Osteocyte (in vitro differentiated cells): ENCODE measurements at regions not wholly inside any gene's neighbourhood (a gene's known extent, or its start where the extent isn't known, plus 50 kb on each side); places are given as distances from the start of the nearest gene placed in this dataset.

Experiments used
- DNase-seq: peaks from one replicate; pipeline ENCODE4 v3.0.0; 2021; ENCODE audit warnings: mixed read lengths; ENCODE audit not compliant: unreplicated experiment; ENCODE audit errors: extremely low spot score
- H3K27ac Mint-ChIP-seq: one replicate; pipeline ENCODE4 v1.8.0; 2021; ENCODE audit warnings: mild to moderate bottlenecking, mixed read lengths; ENCODE audit not compliant: unreplicated experiment
- H3K27me3 Mint-ChIP-seq: one replicate; pipeline ENCODE4 v1.8.0; 2021; ENCODE audit warnings: mixed read lengths; ENCODE audit not compliant: unreplicated experiment
- H3K36me3 Mint-ChIP-seq: one replicate; pipeline ENCODE4 v1.8.0; 2021; ENCODE audit warnings: mixed read lengths; ENCODE audit not compliant: unreplicated experiment
- H3K4me1 Mint-ChIP-seq: one replicate; pipeline ENCODE4 v1.8.0; 2021; ENCODE audit warnings: mixed read lengths; ENCODE audit not compliant: unreplicated experiment
- H3K4me3 Mint-ChIP-seq: one replicate; pipeline ENCODE4 v1.8.0; 2021; ENCODE audit warnings: mild to moderate bottlenecking, moderate library complexity, mixed read lengths; ENCODE audit not compliant: unreplicated experiment
- H3K9me3 Mint-ChIP-seq: one replicate; pipeline ENCODE4 v1.8.0; 2021; ENCODE audit warnings: mixed read lengths; ENCODE audit not compliant: unreplicated experiment
- CTCF ChIP-seq: fragments of 200-600 bp; sonication (generic); IDR thresholded peaks from 2 replicates; pipeline ENCODE4 v1.5.0; 2021; ENCODE audit warnings: antibody characterized with exemption, mild to moderate bottlenecking, moderate library complexity

GRCh38 chr16:9380221-9380620 lies 288.8 kb downstream of the HAPSTR1 start:
- Mint-ChIP-seq H3K27ac (no peak overlapping the region), H3K4me3 (no peak overlapping the region), H3K27me3 (no peaks in the 10 kb centered on the region), H3K4me1 (no peaks in the 10 kb centered on the region), H3K36me3 (no peaks in the 10 kb centered on the region), H3K9me3 (peaks cover 15% of the 10 kb centered on the region)
- no peak for TF ChIP-seq CTCF
- no peak for DNase-seq

GRCh38 chr16:9381399-9381798 lies 290.0 kb downstream of the HAPSTR1 start:
- H3K4me3 Mint-ChIP-seq: no peak overlapping the region
- no peak for DNase-seq
- peaks cover 20% of the 10 kb centered on the region for H3K9me3 Mint-ChIP-seq
- H3K27ac Mint-ChIP-seq: no peak overlapping the region
- no peaks in the 10 kb centered on the region for H3K27me3 Mint-ChIP-seq
- H3K36me3 Mint-ChIP-seq: no peaks in the 10 kb centered on the region
- no peaks in the 10 kb centered on the region for H3K4me1 Mint-ChIP-seq
- no peak for TF ChIP-seq CTCF

- Mint-ChIP-seq H3K4me3 (no peak overlapping the region), H3K27ac (no peak overlapping the region), H3K36me3 (no peaks in the 10 kb centered on the region), H3K9me3 (peaks cover 20% of the 10 kb centered on the region), H3K27me3 (no peaks in the 10 kb centered on the region), H3K4me1 (no peaks in the 10 kb centered on the region)
- no peak for DNase-seq
- TF ChIP-seq CTCF: no peak
These were observed 290.5 kb downstream of the HAPSTR1 start for GRCh38 chr16:9381905-9382304.

- H3K36me3 Mint-ChIP-seq: no peaks in the 10 kb centered on the region
- no peak for TF ChIP-seq CTCF
- no peak overlapping the region for H3K27ac Mint-ChIP-seq
- H3K27me3 Mint-ChIP-seq: no peaks in the 10 kb centered on the region
- peaks cover 26% of the 10 kb centered on the region for H3K9me3 Mint-ChIP-seq
- DNase-seq: no peak
- H3K4me3 Mint-ChIP-seq: no peak overlapping the region
- no peaks in the 10 kb centered on the region for H3K4me1 Mint-ChIP-seq
These were observed 291.8 kb downstream of the HAPSTR1 start for GRCh38 chr16:9383281-9383680.

- Mint-ChIP-seq H3K4me3 (no peak overlapping the region), H3K9me3 (peaks cover 29% of the 10 kb centered on the region), H3K27ac (no peak overlapping the region), H3K27me3 (no peaks in the 10 kb centered on the region), H3K4me1 (no peaks in the 10 kb centered on the region), H3K36me3 (no peaks in the 10 kb centered on the region)
- TF ChIP-seq CTCF: no peak
- no peak for DNase-seq
These were observed 292.7 kb downstream of the HAPSTR1 start for GRCh38 chr16:9384141-9384540.
